ENCODE measurements at regions not wholly inside any gene's neighbourhood (a gene's known extent, or its start where the extent isn't known, plus 50 kb on each side); places are given as distances from the start of the nearest gene placed in this dataset.

DNA sequence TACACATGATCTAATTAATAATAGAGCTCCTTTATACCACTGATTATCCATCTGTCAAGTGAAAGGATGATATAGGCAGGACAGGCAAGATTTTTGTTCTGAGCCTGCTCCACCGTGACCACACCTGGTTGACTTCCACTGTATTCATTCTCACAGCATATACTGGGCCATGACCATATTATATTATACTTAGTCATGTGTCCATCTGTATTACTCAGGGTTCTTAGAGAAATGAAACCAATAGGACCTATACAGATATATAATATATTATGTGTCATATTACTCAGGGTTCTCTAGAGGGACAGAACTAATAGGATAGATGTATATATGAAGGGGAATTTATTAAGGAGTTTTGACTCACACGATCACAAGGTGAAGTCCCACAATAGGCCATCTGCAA is 675.1 kb downstream of the GRXCR1 start:
- TF ChIP-seq REST (IDR thresholded peaks at IDR 0.05; ENCODE audit: insufficient replicate concordance, low read depth) (no peak), POLR2AphosphoS5 (IDR thresholded peaks at IDR 0.05; ENCODE audit: low read depth) (no peak), SPI1 (IDR thresholded peaks at IDR 0.05; ENCODE audit: borderline replicate concordance, low read depth) (no peak), GABPA (IDR thresholded peaks at IDR 0.05; ENCODE audit: low read depth) (no peak)
- TF ChIP-seq, protein P1, sequence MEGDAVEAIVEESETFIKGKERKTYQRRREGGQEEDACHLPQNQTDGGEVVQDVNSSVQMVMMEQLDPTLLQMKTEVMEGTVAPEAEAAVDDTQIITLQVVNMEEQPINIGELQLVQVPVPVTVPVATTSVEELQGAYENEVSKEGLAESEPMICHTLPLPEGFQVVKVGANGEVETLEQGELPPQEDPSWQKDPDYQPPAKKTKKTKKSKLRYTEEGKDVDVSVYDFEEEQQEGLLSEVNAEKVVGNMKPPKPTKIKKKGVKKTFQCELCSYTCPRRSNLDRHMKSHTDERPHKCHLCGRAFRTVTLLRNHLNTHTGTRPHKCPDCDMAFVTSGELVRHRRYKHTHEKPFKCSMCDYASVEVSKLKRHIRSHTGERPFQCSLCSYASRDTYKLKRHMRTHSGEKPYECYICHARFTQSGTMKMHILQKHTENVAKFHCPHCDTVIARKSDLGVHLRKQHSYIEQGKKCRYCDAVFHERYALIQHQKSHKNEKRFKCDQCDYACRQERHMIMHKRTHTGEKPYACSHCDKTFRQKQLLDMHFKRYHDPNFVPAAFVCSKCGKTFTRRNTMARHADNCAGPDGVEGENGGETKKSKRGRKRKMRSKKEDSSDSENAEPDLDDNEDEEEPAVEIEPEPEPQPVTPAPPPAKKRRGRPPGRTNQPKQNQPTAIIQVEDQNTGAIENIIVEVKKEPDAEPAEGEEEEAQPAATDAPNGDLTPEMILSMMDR (IDR thresholded peaks at IDR 0.05; ENCODE audit: insufficient read depth, low read length) = no peak
- Histone ChIP-seq H3K4me3 (replicated peaks; ENCODE audit: insufficient read depth, low read length) (no peak overlapping the region), H3K27ac (replicated peaks) (no peak overlapping the region), H3K27me3 (ENCODE audit: insufficient read depth, poor library complexity, severe bottlenecking) (no peaks in the 10 kb centered on the region)
- DNase-seq (ENCODE audit: low read depth in 1 of 2, low spot score in 1 of 2) = no peak

DNA sequence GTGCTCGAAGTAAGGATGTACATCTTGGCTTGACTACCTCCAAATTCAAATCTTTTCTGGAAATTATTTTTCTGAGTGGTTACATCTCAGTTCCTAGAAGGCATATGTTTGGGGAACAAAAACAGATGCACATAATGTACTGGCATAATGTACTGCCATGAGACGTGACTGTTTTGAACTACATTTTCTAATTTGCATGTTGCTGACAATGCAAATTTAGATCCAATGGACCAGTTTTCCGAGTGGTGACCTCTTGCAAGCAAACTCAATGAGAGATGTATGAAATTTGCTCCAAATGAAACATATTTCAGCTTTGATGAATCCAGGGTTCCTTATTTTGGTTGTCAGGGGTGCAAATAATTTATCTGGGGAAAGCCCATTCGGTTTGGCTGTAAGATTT is 694.3 kb downstream of the GRXCR1 start:
- H3K4me3 ChIP-seq (replicated peaks; ENCODE audit: insufficient read depth, low read length) = no peak overlapping the region
- no peak for TF ChIP-seq POLR2AphosphoS5 (IDR thresholded peaks at IDR 0.05; ENCODE audit: low read depth)
- no peak for TF ChIP-seq GABPA (IDR thresholded peaks at IDR 0.05; ENCODE audit: low read depth)
- no peak for TF ChIP-seq REST (IDR thresholded peaks at IDR 0.05; ENCODE audit: insufficient replicate concordance, low read depth)
- no peak for TF ChIP-seq SPI1 (IDR thresholded peaks at IDR 0.05; ENCODE audit: borderline replicate concordance, low read depth)
- TF ChIP-seq, protein P1 (IDR thresholded peaks at IDR 0.05; ENCODE audit: insufficient read depth, low read length) = no peak
- no peak overlapping the region for H3K27ac ChIP-seq (replicated peaks)
- no peaks in the 10 kb centered on the region for H3K27me3 ChIP-seq (ENCODE audit: insufficient read depth, poor library complexity, severe bottlenecking)
- DNase-seq (ENCODE audit: low read depth in 1 of 2, low spot score in 1 of 2) = no peak

- no peak for DNase-seq (ENCODE audit: low read depth in 1 of 2, low spot score in 1 of 2)
- Histone ChIP-seq H3K27ac (replicated peaks) (no peak overlapping the region), H3K4me3 (replicated peaks; ENCODE audit: insufficient read depth, low read length) (no peak overlapping the region), H3K27me3 (ENCODE audit: insufficient read depth, poor library complexity, severe bottlenecking) (no peaks in the 10 kb centered on the region)
- TF ChIP-seq, protein P1 (IDR thresholded peaks at IDR 0.05; ENCODE audit: insufficient read depth, low read length) = no peak
- TF ChIP-seq REST (IDR thresholded peaks at IDR 0.05; ENCODE audit: insufficient replicate concordance, low read depth) (no peak), POLR2AphosphoS5 (IDR thresholded peaks at IDR 0.05; ENCODE audit: low read depth) (no peak), SPI1 (IDR thresholded peaks at IDR 0.05; ENCODE audit: borderline replicate concordance, low read depth) (no peak), GABPA (IDR thresholded peaks at IDR 0.05; ENCODE audit: low read depth) (no peak)
These were observed 695.2 kb downstream of the GRXCR1 start for GRCh38 chr4:43587758-43588157.
